Trophoblast cell (in vitro differentiated cells and primary cell): ENCODE measurements at regions not wholly inside any gene's neighbourhood (a gene's known extent, or its start where the extent isn't known, plus 50 kb on each side); places are given as distances from the start of the nearest gene placed in this dataset.

ENCODE experiments used
- DNase-seq, 2 donors: peaks; one replicate each; pipeline ENCODE4 v3.0.0-alpha.2; 2016
- H2AFZ ChIP-seq: 2 replicates; pipeline ENCODE4 v1.6.1; 2013; ENCODE audit warnings: low read length, moderate library complexity, mild to moderate bottlenecking; ENCODE audit not compliant: insufficient read depth, poor library complexity
- H2AK5ac ChIP-seq: 2 replicates; pipeline ENCODE4 v1.6.1; 2013; ENCODE audit warnings: mild to moderate bottlenecking, low read length
- H2BK120ac ChIP-seq: 2 replicates; pipeline ENCODE4 v1.6.1; 2013; ENCODE audit warnings: low read length, mild to moderate bottlenecking, moderate library complexity; ENCODE audit not compliant: insufficient read depth, poor library complexity
- H2BK12ac ChIP-seq: 2 replicates; pipeline ENCODE4 v1.6.1; 2013; ENCODE audit warnings: mild to moderate bottlenecking, low read length, moderate library complexity
- H2BK5ac ChIP-seq: 2 replicates; pipeline ENCODE4 v1.6.1; 2013; ENCODE audit warnings: low read length, low read depth, moderate library complexity, mild to moderate bottlenecking; ENCODE audit not compliant: poor library complexity
- H3K14ac ChIP-seq: 2 replicates; pipeline ENCODE4 v1.6.1; 2013; ENCODE audit warnings: mild to moderate bottlenecking, low read length
- H3K18ac ChIP-seq: 2 replicates; pipeline ENCODE4 v1.6.1; 2013; ENCODE audit warnings: mild to moderate bottlenecking, low read length
- H3K23ac ChIP-seq: 2 replicates; pipeline ENCODE4 v1.6.1; 2013; ENCODE audit warnings: low read length
- H3K27ac ChIP-seq: 2 replicates; pipeline ENCODE4 v1.5.1; 2013; ENCODE audit warnings: low read depth, mild to moderate bottlenecking, inconsistent platforms, low read length, moderate library complexity
- H3K27me3 ChIP-seq: 2 replicates; pipeline ENCODE4 v1.6.1; 2013; ENCODE audit warnings: inconsistent platforms, mild to moderate bottlenecking, low read length, moderate library complexity; ENCODE audit not compliant: insufficient read depth
- H3K36me3 ChIP-seq, 2 experiments: 1 replicate in 1 of 2; 2 replicates in 1 of 2; pipeline ENCODE4 v1.6.1; 2013; ENCODE audit warnings: low read length in 2 of 2, mild to moderate bottlenecking in 2 of 2, moderate library complexity in 1 of 2; ENCODE audit not compliant: insufficient read depth in 2 of 2, control insufficient read depth in 1 of 2
- H3K4ac ChIP-seq: 2 replicates; pipeline ENCODE4 v1.6.1; 2013; ENCODE audit warnings: low read depth, mild to moderate bottlenecking, low read length, moderate library complexity
- H3K4me1 ChIP-seq, 2 experiments: 1 replicate in 1 of 2; 2 replicates in 1 of 2; pipeline ENCODE4 v1.6.1; 2013; ENCODE audit warnings: low read length in 2 of 2, mild to moderate bottlenecking in 2 of 2, moderate library complexity in 1 of 2; ENCODE audit not compliant: insufficient read depth in 2 of 2, control insufficient read depth in 1 of 2
- H3K4me2 ChIP-seq: 2 replicates; pipeline ENCODE4 v1.6.1; 2013; ENCODE audit warnings: inconsistent platforms, mild to moderate bottlenecking, low read length, moderate library complexity
- H3K4me3 ChIP-seq: 2 replicates; pipeline ENCODE4 v1.5.1; 2013; ENCODE audit warnings: mild to moderate bottlenecking, low read depth, low read length, inconsistent platforms
- H3K79me1 ChIP-seq: one replicate; pipeline ENCODE4 v1.6.1; 2013; ENCODE audit warnings: low read length
- H3K79me2 ChIP-seq: 2 replicates; pipeline ENCODE4 v1.6.1; 2013; ENCODE audit warnings: low read length, mild to moderate bottlenecking; ENCODE audit not compliant: control insufficient read depth, insufficient read depth, poor library complexity
- H3K9ac ChIP-seq: 2 replicates; pipeline ENCODE4 v1.6.1; 2013; ENCODE audit warnings: mild to moderate bottlenecking, low read length
- H3K9me3 ChIP-seq: 2 replicates; pipeline ENCODE4 v1.6.1; 2013; ENCODE audit warnings: low read depth, mild to moderate bottlenecking, control low read depth, inconsistent platforms, low read length; ENCODE audit not compliant: insufficient read depth
- H4K12ac ChIP-seq: 2 replicates; pipeline ENCODE4 v1.6.1; 2013; ENCODE audit warnings: low read depth, mild to moderate bottlenecking, low read length, moderate library complexity
- H4K8ac ChIP-seq: 2 replicates; pipeline ENCODE4 v1.6.1; 2013; ENCODE audit warnings: low read depth, mild to moderate bottlenecking, low read length, moderate library complexity
- H4K91ac ChIP-seq: one replicate; pipeline ENCODE4 v1.6.1; 2013; ENCODE audit warnings: low read depth, mild to moderate bottlenecking, low read length, moderate library complexity
- WGBS: extraction: QIAGEN DNeasy Blood & Tissue Kit; methylation state at CpG from one replicate; pipeline ENCODE4 v1.1.7; 2013; ENCODE audit warnings: missing lambda C conversion rate; ENCODE audit not compliant: insufficient read length, insufficient coverage; ENCODE audit errors: extremely low coverage; 5-methylcytosine and 5-hydroxymethylcytosine counted together

DNA sequence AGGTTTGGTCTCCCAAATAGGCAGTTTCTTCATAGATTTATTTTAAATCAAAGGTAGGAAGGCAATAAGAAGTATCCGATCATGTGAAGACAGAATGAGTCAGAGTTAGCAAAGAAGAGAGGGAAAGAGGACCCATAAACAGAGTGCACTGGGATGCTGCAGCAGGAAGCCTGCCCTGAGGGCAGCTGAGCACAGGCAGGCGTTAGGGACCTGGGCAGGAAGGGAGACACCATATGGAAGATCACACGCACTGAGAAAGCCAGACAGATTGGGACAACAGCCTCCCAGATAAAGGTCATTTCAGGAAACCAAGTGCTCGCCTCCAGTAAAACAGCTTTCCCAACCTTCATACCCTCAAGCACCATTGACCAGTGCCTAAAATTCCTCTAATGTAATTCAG is 598.0 kb downstream of the EFNB2 start:
- Histone ChIP-seq H3K27me3 (no peaks in the 10 kb centered on the region), H3K18ac (no peak overlapping the region), H3K23ac (no peak overlapping the region), H4K12ac (no peak overlapping the region), H3K4me3 (no peak overlapping the region), H3K14ac (no peak overlapping the region), H4K8ac (no peak overlapping the region), H3K79me2 (no peaks in the 10 kb centered on the region), H2AK5ac (no peak overlapping the region), H3K79me1 (no peaks in the 10 kb centered on the region), H4K91ac (no peak overlapping the region), H2BK120ac (no peak overlapping the region), H3K4me2 (no peak overlapping the region), H3K27ac (peak overlapping the region; percentile 34), H2BK12ac (no peak overlapping the region), H3K36me3 (no peaks in the 10 kb centered on the region), H2AFZ (no peak overlapping the region), H3K9me3 (no peaks in the 10 kb centered on the region), H3K9ac (no peak overlapping the region), H3K4me1 (peaks cover 0 to 5% of the 10 kb centered on the region in 2 experiments), H3K4ac (no peak overlapping the region), H2BK5ac (no peak overlapping the region)
- peak; percentile 84 to 96 for DNase-seq
- WGBS = no CpG with 5 or more reads among the region's 4 CpGs

DNA sequence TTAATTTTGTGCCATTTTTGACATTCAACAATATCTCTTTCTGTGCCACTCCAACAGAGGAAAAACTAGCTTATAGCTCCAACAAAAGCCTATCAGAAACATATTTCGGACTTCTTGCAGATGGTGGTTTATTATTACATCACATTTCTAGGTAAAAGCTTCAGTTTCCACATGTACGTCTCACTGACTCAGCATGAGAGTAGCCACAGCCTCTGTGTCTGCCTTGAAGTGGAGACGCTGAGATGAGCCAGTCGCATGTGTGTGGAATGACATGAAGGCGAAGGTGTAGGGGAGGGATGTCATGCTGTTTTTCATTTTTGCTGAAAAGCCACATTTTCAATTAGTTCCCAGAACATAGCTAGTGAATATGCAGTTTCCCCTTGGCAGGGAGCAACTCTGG is 598.6 kb downstream of the EFNB2 start:
- Histone ChIP-seq H2BK5ac (no peak overlapping the region), H2AK5ac (no peak overlapping the region), H4K8ac (no peak overlapping the region), H3K27ac (peak overlapping the region; percentile 34), H2BK12ac (no peak overlapping the region), H3K36me3 (no peaks in the 10 kb centered on the region), H3K14ac (no peak overlapping the region), H3K4ac (no peak overlapping the region), H2AFZ (no peak overlapping the region), H3K18ac (no peak overlapping the region), H3K9ac (no peak overlapping the region), H4K91ac (no peak overlapping the region), H3K4me3 (no peak overlapping the region), H3K79me2 (no peaks in the 10 kb centered on the region), H3K79me1 (no peaks in the 10 kb centered on the region), H4K12ac (no peak overlapping the region), H3K4me1 (peaks cover 0 to 5% of the 10 kb centered on the region in 2 experiments), H3K27me3 (no peaks in the 10 kb centered on the region), H3K9me3 (no peaks in the 10 kb centered on the region), H3K4me2 (no peak overlapping the region), H2BK120ac (no peak overlapping the region), H3K23ac (no peak overlapping the region)
- DNase-seq = peak; percentile 62 to 73
- WGBS = no CpG with 5 or more reads among the region's 5 CpGs

- Histone ChIP-seq H3K4me1 (no peaks in the 10 kb centered on the region), H3K79me1 (no peaks in the 10 kb centered on the region), H3K27ac (no peak overlapping the region), H3K9ac (no peak overlapping the region), H4K91ac (no peak overlapping the region), H4K12ac (no peak overlapping the region), H3K36me3 (no peaks in the 10 kb centered on the region), H3K18ac (no peak overlapping the region), H4K8ac (no peak overlapping the region), H3K4ac (no peak overlapping the region), H3K27me3 (no peaks in the 10 kb centered on the region), H3K14ac (no peak overlapping the region), H3K23ac (no peak overlapping the region), H2BK120ac (no peak overlapping the region), H2BK12ac (no peak overlapping the region), H3K4me3 (no peak overlapping the region), H3K4me2 (no peak overlapping the region), H2AK5ac (no peak overlapping the region), H2AFZ (no peak overlapping the region), H2BK5ac (no peak overlapping the region), H3K79me2 (no peaks in the 10 kb centered on the region), H3K9me3 (no peaks in the 10 kb centered on the region)
- no CpG with 5 or more reads among the region's 4 CpGs for WGBS
- peak in 1 of 2 donors; percentile 40 for DNase-seq
These were observed 606.0 kb downstream of the EFNB2 start for GRCh38 chr13:105929505-105929904.

DNA sequence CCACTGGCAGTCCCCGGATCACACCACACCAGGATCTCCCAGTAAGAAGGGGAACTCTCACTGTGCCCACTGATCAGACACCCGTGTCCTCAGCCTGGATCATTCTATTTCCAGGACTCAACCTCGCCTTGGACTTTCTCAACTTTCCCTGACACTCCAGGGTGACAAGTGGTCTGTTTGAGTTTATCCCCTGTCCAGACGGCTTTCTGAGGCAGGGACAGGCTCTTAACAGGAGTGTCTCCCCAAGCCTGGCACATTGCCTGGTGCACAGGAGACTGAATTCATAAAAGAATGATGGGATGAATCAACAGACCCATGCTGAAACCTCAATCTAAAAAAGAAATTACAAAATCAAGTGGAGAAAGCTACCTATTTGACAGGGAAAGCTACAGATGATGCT is 606.6 kb downstream of the EFNB2 start:
- Histone ChIP-seq H4K12ac (no peak overlapping the region), H3K9ac (no peak overlapping the region), H3K27me3 (no peaks in the 10 kb centered on the region), H3K23ac (no peak overlapping the region), H3K18ac (no peak overlapping the region), H2BK12ac (no peak overlapping the region), H4K8ac (no peak overlapping the region), H2AK5ac (no peak overlapping the region), H4K91ac (no peak overlapping the region), H3K27ac (no peak overlapping the region), H3K9me3 (no peaks in the 10 kb centered on the region), H3K4me2 (no peak overlapping the region), H3K4me1 (no peaks in the 10 kb centered on the region), H2BK5ac (no peak overlapping the region), H2BK120ac (no peak overlapping the region), H3K79me2 (no peaks in the 10 kb centered on the region), H3K4ac (no peak overlapping the region), H2AFZ (no peak overlapping the region), H3K4me3 (no peak overlapping the region), H3K79me1 (no peaks in the 10 kb centered on the region), H3K14ac (no peak overlapping the region), H3K36me3 (no peaks in the 10 kb centered on the region)
- DNase-seq = no peak
- no CpG with 5 or more reads among the region's 4 CpGs for WGBS
